HG03159 (cell line): ENCODE measurements at regions not wholly inside any gene's neighbourhood (a gene's known extent, or its start where the extent isn't known, plus 50 kb on each side); places are given as distances from the start of the nearest gene placed in this dataset.

Source experiments
- ATAC-seq: cut with Tn5 transposase; IDR thresholded peaks from one replicate; pipeline ENCODE4 v1.9.1; 2021; ENCODE audit warnings: mild to moderate bottlenecking, moderate library complexity; ENCODE audit not compliant: unreplicated experiment

DNA sequence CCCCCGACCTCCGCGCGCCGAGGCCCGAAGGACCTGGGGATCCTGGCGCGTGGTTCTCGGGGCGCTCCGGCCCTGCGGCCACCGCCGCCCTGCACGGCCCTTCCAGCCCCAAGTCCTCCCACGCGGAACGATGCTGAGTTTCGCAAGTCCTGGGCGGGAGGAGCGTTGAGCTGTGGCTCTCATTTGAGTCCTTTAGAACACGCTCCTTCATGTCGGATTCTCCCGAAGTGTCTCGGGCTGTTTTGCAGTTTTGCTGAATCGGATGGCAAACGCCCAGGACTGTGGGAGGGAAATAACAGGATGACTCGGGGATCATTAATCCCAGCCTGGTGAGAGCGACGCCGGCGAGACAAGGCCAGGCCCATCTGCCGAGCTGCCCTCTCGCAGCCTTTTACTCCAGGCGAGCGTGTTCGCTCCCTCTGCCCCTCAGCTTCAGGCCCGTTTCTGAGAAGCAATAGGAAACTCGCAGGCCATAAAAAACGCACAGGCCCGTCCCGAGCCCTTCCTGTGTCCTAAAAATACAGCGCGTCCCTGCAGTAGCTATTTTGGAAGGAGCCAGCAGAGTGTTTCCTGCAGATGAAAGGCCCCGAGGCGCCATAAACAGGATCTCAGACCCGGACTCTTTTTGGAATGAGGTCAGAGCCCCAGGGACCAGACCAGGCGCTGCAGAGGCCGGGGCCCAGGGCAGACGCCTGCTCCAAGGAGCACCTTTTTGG is 153.5 kb downstream of the DLL1 start:
- no peak for ATAC-seq

GRCh38 chr6:170136541-170137175 is 154.2 kb downstream of the DLL1 start:
- ATAC-seq, result no peak

DNA sequence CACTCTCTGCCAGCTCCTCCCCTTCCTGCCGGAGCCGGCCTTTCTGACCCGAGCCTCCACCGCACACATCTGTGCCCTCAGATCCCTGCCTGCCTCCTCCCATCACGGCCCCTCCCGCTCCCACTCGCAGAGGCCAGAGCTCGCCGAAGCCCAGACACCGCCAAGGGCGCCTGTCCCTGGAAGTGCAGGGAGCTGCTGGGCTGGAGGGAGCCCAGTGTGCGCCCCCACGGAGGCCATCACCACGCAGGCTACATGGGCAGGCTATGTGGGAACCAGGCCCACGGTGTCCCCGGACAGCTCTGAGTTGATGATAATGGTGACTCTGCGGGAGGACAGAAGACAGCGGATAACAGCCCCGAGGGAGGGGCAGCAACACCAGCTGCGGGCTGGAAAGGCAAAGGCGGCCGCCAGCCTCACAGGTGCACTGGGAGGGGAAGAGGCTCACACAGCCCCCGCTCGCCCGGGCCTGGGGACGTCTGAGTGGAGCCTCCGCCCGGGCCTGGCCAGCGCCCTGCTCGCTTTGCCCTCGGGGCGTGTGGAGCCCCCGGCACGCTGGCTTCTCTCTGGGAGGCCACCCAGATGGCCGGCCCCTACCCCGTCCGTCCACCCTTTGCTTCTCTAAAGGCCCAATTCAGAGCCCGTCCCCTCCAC is 154.9 kb downstream of the DLL1 start:
- ATAC-seq, result no peak

DNA sequence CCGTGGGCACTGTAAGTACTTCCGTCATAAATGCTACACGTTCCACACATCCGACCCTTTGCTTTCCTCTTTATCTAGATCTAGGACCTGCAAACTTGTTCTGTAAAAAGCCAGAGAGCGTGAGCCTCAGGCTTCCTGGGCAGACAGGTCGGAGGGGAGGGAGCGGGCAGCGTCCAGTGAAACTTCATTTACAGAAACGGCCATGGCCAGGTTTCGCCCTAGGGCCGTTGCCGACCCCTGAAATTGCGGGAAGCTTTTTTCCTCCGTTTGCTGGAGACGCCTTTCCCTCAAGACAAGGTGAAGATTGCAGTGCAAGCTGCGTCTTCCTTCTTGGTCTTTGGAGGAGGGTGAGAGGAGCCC is 155.4 kb downstream of the DLL1 start:
- no peak for ATAC-seq

DNA sequence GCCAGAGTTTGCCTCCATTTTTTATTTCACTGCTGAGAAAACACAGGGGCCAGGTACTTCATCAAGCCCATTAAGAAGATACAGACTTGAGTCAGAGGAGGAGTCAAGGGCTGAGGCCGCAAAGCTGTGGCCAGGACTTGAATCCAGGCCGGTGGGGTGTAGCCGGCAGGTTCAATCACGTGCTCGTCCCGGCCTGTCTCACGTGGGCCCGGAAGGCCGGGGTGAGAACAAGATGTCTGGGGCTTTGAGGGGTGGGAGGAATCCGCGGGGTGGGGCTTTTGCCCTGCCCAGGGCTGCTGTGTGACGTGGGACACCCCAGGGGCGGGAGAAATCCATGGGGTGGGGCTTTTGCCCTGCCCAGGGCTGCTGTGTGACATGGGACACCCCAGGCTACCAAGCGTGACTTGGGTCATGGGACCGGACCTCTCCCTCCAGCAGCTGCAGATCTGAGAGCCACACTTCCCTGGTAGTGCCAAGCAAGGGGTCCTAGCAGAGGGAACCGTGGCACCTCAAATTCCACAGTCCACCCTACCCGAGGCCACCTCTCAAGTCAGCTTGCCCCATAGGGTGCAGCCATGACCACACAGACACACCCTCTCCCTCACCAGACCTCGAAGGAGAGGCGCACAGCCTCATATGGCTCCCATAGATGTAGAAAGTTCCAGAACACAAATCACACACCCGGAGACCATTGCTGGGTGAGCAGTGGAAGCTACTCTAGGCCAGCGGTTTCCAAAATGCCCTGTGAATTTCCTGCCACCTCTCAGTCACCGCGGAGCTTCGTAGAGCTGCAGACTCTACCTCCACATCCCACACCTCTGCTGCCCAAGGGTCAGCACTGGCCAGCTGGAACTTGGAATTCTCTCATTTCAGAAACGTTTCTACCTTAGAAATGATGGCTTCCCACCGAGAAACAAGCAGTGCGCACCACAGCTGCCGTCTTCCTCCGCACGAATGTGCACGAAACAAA is 156.1 kb downstream of the DLL1 start:
- ATAC-seq, result no peak

GRCh38 chr6:170134031-170134470 is 156.8 kb downstream of the DLL1 start:
- no peak for ATAC-seq

GRCh38 chr6:170132561-170132991 is 158.3 kb downstream of the DLL1 start:
- no peak for ATAC-seq

DNA sequence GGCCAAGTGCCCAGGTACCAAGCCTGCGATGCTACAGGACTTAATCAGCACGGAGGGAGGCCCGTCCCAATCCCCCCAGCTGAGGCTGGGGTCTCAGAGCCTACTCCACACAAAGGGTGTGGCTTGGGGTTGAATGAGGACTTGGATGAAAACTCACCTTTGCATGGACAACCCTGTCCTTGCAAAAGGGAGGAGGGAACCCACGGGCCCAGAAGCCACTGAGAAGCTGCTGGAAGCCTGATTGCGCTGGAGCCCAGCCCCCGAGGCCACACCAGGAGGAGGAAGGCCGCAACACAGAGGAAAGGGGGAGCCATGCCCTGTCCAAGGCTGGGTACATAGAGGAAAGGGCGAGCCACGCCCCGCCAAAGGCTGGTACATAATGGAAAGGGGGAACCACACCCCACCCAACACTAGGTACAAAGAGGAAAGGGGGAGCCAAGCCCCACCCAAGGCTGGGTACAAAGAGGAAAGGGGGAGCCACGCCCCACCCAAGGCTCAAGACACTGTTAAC is 158.8 kb downstream of the DLL1 start:
- no peak for ATAC-seq

DNA sequence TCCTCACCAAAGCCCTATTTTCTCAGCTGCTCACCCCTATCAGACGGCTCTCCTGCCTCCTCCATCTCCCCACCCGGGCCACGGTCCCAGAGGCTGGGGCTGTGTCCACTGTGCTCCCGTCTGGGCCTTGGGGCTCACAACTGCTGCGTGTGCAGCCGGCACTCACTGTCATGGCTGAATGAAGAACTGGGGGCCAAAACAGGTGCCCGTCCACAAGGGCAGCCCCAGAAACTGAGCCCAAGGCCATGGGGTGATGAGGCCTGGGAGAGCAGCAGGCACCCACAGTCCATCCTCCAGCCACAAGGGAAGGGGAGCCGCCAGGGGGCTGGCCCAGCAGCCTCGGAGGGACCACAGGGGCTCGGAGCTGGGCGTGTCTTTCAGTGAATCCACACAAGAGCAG is 159.5 kb downstream of the DLL1 start:
- no peak for ATAC-seq

DNA sequence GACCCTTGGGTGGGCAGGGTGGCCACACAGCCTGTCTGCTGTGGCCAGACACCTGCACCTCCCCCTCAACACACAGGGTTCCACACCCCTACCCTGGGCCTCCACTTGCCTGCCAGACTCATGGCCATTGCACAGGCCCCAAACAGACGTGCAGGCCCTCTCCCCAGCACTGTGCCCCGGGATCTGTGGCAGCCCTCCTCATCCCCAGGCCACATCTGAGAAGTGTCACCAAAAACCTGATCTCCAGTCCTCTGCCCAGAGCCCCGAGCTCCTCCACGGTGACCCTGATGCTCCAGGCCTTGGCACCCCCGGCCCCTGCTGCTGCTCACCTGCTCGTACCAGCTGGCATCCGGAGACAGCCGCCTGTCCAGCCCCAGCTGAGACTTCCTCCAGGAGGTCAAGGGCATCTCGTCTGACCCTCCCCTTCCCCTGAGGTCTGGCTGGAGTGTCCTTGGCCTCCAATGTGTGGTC is 160.1 kb downstream of the DLL1 start:
- no peak for ATAC-seq

DNA sequence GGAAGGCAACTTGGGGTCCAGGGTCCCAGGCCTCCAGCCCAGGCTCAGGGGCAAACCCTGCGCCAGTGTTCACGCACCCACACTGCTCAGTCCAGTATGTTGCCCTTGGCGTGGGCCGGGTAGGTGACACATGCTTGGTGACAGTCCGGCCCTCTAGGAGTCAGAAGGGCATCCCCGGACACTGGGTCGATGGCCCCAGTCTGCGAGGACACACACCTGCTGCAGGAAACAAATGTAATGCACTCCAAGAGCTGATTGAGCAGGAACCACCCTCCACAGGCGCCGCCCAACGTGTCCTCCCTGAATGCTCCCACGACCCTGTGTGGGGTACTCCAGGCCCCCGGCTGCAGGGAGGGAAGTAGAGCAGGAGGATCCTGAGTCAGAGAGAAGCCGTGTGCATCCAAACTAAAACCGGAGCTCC is 160.7 kb downstream of the DLL1 start:
- no peak for ATAC-seq

DNA sequence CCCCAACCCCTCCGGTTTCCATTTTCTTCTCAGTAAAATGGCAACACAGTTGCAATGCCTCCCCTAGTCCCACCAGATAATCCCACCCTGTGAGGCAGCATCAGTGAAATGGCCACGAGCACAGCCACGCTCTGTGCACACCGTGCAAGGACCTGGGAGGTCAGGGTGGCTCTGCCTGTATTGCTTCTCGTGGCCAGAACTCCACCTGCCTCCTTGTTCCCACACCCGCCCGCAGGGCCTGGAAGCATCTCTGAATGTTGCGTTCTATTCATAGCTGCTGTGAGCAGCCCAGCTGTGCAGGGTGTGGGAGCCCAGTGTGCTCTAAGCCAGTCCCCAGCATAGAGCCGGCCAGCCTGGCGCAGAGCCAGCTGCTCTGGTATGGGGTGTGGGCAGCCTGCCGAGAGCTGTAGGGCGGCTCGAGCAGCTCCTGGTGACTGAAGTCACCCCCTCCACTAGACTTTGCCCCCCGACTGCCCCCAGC is 161.1 kb downstream of the DLL1 start:
- ATAC-seq, result no peak

DNA sequence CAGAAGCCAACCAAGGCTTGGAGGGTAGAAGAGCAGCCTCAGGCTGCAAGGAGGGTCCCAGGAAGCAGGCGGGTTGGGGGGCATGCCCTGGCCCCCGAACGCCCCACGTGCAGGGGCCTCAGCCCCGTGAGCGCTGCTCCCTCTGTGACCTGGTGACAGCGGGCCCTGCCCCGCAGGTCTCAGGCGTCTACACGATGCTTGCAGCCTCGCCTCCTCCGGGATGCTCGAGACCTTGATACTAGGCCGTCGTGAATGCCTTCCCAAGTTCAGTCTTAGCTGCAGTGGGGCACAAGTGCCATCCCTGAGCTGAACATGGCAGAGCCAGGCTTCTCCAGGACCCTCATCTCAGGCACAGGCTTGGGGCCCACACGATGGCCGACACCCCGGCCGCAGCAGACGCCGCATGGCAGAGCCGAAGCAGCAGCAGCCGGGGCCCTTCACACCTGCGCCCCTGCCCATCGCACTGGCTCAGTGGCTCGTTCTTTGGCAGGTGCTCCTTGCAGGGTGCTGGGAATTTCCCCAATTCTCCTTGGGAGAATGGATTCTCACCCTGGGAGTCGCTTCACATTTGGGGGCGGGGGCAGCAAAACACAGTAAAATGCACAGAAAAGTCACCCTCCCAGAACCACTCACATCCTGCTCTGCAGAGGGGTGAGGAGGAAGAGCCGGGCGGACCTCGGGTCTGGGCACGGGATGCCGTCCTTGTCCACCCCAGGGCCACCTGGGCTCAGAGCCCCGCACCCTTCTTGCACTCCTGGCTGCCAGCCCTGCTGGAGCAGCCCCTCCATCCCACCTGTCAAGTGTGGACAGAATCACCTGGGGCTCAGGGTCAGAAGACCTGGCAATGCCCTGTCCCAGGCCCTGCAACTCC is 161.8 kb downstream of the DLL1 start:
- ATAC-seq, result no peak

GRCh38 chr6:170128346-170128745 is 162.5 kb downstream of the DLL1 start:
- no peak for ATAC-seq

GRCh38 chr6:170127151-170127550 is 163.7 kb downstream of the DLL1 start:
- no peak for ATAC-seq

DNA sequence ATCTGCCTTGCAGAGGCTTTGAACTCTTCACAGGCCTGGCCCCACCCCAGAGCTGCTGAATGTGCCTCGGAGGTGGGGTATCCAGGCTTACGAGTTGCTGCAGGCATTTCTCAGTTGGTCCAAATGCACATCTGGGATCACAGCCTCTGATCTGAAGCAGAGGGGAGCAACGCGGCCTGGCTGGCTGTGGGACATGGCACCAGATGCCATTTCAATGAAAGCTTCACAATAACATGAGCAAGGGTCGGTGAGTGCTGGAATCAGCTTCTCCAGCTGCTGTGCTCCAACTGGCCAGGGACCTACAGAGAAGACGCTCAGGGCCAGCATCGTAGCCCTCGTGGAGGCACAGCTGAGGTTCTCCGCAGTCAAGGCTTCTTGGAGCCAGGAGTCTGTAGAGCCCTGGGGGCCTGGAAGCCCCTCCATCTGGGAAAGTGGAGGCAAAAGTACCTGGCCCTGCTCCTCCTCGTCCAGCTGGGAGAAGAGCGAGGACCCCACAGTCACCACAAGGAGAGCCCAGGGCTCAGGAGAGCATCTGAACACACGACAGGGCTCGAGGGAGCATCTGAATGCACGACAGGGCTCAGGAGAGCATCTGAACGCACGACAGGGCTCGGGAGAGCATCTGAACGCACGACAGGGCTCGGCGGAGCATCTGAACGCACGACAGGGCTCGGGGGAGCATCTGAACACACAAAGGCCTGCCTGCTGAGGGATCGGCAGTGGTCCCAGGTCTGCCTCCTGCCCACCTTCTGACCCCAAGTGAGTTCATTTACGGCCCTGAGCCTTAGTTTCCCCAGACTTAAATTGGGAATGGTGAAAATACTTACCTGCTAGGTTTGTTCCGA is 165.2 kb downstream of the DLL1 start:
- no peak for ATAC-seq

GRCh38 chr6:170124836-170125235 is 166.0 kb downstream of the DLL1 start:
- ATAC-seq, result no peak

DNA sequence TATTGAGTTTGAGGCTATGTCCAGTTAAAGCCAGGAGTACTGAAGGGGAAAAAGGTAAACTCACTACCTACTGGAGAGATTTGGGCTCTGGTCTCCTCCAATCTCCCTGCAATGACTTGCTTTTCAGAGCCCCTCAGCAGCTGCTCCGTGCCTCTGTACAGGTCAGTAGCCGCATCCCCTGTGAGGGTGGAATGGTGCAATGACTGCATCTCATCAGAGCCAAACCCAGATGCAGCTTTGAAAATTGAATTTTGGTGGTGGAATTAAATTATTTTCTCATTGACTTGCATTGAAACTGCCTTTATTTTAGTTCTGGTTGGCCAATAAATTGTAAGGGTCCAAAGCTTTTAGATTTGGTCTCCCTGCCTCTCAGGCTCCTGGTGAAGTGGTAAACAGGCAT is 166.7 kb downstream of the DLL1 start:
- no peak for ATAC-seq

DNA sequence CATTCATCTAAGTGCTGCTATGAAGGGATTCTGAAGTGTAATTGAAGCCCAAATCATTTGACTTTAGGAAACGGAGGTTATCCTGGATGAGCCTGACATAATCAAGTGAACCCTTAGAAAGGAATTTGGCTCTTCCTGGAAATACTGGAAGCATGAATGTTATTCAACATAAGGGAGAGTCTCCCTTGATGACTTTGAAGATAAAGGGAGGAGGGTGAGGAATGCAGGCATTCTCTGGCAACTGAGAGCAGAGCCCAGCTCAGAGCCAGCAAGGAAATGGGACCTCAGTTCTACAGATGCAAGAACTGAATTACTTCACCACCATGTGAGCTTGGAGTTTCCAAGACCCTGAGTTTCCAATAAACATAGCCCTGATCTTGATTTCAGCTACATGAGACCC is 168.2 kb downstream of the DLL1 start:
- no peak for ATAC-seq
